Spleen (tissue), 11 donors: ENCODE measurements at regions not wholly inside any gene's neighbourhood (a gene's known extent, or its start where the extent isn't known, plus 50 kb on each side); places are given as distances from the start of the nearest gene placed in this dataset.
"Not testable (repeated sequence)": the region's sequence is repeated elsewhere in the genome, so short reads cannot be mapped to it uniquely, and the experiment has no call there.

ENCODE experiments used
- DNase-seq: peaks from one replicate; pipeline ENCODE4 v3.0.0-alpha.2; 2020
- H3K27ac ChIP-seq, 8 donors: fragments of 200-600 bp; sonication (generic) in 7 of 8; 1 replicate in 4 of 8; 2 replicates in 4 of 8; pipeline versions ENCODE4 v1.5.0 to v1.8.0; 2016 to 2021; ENCODE audit warnings: inconsistent platforms in 4 of 8, mild to moderate bottlenecking in 4 of 8, moderate library complexity in 1 of 8
- H3K27me3 ChIP-seq, 7 donors: fragments of 200-600 bp; sonication (generic) in 6 of 7; replicated peaks in 1 of 7; 1 replicate in 4 of 7; 2 replicates in 3 of 7; pipeline versions ENCODE4 v1.5.0 to v1.8.0; 2016 to 2021; ENCODE audit warnings: inconsistent platforms in 3 of 7, mild to moderate bottlenecking in 1 of 7
- H3K36me3 ChIP-seq, 6 donors: fragments of 200-600 bp; sonication (generic) in 5 of 6; 1 replicate in 4 of 6; 2 replicates in 2 of 6; pipeline versions ENCODE4 v1.5.0 to v1.8.0; 2016 to 2021; ENCODE audit warnings: inconsistent platforms in 2 of 6
- H3K4me1 ChIP-seq, 6 donors: fragments of 200-600 bp; sonication (generic) in 5 of 6; 1 replicate in 3 of 6; 2 replicates in 3 of 6; pipeline versions ENCODE4 v1.5.0 to v1.8.0; 2016 to 2021; ENCODE audit warnings: inconsistent platforms in 3 of 6
- H3K4me3 ChIP-seq, 8 donors: fragments of 200-600 bp; sonication (generic) in 7 of 8; 1 replicate in 4 of 8; 2 replicates in 4 of 8; pipeline versions ENCODE4 v1.5.0 to v1.8.0; 2016 to 2021; ENCODE audit warnings: inconsistent platforms in 4 of 8, mild to moderate bottlenecking in 4 of 8, moderate library complexity in 2 of 8
- H3K9me3 ChIP-seq, 8 donors: fragments of 200-600 bp; sonication (generic) in 7 of 8; 1 replicate in 4 of 8; 2 replicates in 4 of 8; pipeline versions ENCODE4 v1.5.0 to v1.8.0; 2016 to 2021; ENCODE audit warnings: inconsistent platforms in 4 of 8
- POLR2AphosphoS5 ChIP-seq, 3 donors: sonication (generic); formaldehyde crosslinking; IDR thresholded peaks; one replicate each; pipeline ENCODE4 v1.5.1; 2017; ENCODE audit warnings: antibody characterized with exemption in 3 of 3
- WGBS, 5 donors: extraction: QIAGEN DNeasy Blood & Tissue Kit in 3 of 5; methylation state at CpG; one replicate each; pipeline versions ENCODE4 v1.1.5 to v1.1.7; 2013 to 2018; 5-methylcytosine and 5-hydroxymethylcytosine counted together
- intact Hi-C: fragments of 100-400 bp; cut with DNase I; formaldehyde crosslinking; loops from one replicate; pipeline ENCODE4 v1.15.0; 2023; ENCODE audit warnings: low total_unique reads
- donor health status: healthy with polysubstance abuse.
- donor health status: DM: no; HTN: no; CAD: no; lungs with moderate emphysema.
- donor health status: DM: no; HTN: no; CAD: no.
- donor health status: Bipolar disorder and iron deficiency.
- donor health status: healthy.
- donor health status: DM: no; HTN: no; CAD: no.
- donor health status: DM: yes; HTN: yes; CAD: no.

GRCh38 chr9:62822185-62822584, 1632.3 kb downstream of the SPATA31A7 start:
- H3K4me1 ChIP-seq, intact Hi-C loops, H3K27ac ChIP-seq, H3K36me3 ChIP-seq, H3K4me3 ChIP-seq, H3K27me3 ChIP-seq, DNase-seq: not testable (repeated sequence)
- 50 to 60% (median 55%) methylated on average over 3 of the region's 3 CpGs for WGBS, 5 donors
- H3K9me3 ChIP-seq = peaks cover 0 to 22% (median 9%) of the 10 kb centered on the region in 8 donors

GRCh38 chr9:62827957-62828907, 1638.4 kb downstream of the SPATA31A7 start:
- H3K4me1 ChIP-seq, DNase-seq, H3K27ac ChIP-seq, H3K36me3 ChIP-seq, H3K4me3 ChIP-seq, intact Hi-C loops: not testable (repeated sequence)
- peaks cover 0 to 28% (median 4%) of the 10 kb centered on the region in 7 donors for H3K27me3 ChIP-seq
- peaks cover 0 to 16% (median 6%) of the 10 kb centered on the region in 8 donors for H3K9me3 ChIP-seq
- WGBS, 5 donors = 85 to 89% (median 87%) methylated on average over 1 of the region's 2 CpGs

GRCh38 chr9:62830829-62831459, 1641.1 kb downstream of the SPATA31A7 start:
- H3K4me1 ChIP-seq, H3K9me3 ChIP-seq, intact Hi-C loops: not testable (repeated sequence)
- peak overlapping the region in 4 of 8 donors; percentile 2 to 42 (median 18) for H3K4me3 ChIP-seq
- peaks cover 0 to 15% (median 0%) of the 10 kb centered on the region in 6 donors for H3K36me3 ChIP-seq
- peak; percentile 82 for DNase-seq
- H3K27ac ChIP-seq = peak overlapping the region in 4 of 8 donors; percentile 34 to 64 (median 58)
- 18 to 31% (median 28%) methylated on average over 24 to 27 of the region's 27 CpGs for WGBS, 5 donors
- peaks cover 0 to 39% (median 11%) of the 10 kb centered on the region in 7 donors for H3K27me3 ChIP-seq

DNA sequence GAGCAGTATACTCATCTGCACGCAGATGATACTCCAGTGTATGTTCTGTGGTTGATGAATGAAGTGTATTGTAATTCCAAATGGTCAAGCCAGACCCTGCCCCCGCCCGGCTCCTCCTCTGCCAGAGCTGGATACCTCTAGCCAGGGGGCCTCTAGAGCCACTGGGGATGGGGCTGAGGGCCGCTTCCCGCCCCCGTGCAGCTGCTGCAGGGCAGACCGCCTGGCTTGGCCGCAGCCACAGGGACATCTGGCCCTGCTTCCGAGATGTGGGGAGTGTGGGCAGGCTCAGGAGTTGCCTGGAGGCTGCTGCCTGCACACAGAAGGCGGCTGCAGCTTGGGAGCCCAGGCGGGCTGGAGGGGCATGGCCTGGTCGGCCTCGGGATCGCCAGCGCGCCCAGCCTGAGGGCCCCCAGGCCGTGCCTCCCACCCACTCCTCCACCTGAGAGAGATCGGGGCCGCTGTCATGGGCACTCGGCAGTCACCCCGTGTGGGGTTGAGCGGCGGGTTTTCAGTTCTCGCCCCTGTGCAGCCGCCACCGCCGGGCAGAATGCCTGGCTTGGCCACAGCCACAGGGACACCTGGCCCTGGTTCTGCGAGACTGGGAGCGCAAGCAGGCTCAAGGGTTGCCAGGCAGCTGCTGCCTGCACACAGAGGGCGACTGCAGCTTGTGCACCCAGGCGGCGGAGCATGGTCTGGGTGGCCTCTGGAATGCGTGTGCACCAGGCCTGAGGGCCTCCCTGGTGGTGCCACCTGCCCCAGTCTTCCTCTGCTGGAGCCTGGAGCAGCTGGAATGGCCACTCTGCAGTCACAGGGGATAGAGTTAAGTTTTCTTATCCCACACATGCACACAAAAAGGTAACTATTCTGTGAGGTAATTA, 1643.7 kb downstream of the SPATA31A7 start:
- WGBS, 5 donors = 34 to 57% (median 47%) methylated on average over 11 to 24 of the region's 33 CpGs
- H3K4me3 ChIP-seq, H3K9me3 ChIP-seq, intact Hi-C loops, H3K36me3 ChIP-seq, H3K27ac ChIP-seq: not testable (repeated sequence)
- Histone ChIP-seq H3K4me1 (peaks cover 0 to 19% (median 11%) of the 10 kb centered on the region in 6 donors), H3K27me3 (peaks cover 0 to 46% (median 13%) of the 10 kb centered on the region in 7 donors)
- peak; percentile 72 for DNase-seq

- intact Hi-C loops, H3K36me3 ChIP-seq, H3K9me3 ChIP-seq: not testable (repeated sequence)
- Histone ChIP-seq H3K4me3 (peak overlapping the region; percentile 37 to 74 (median 53)), H3K27me3 (peaks cover 0 to 36% (median 13%) of the 10 kb centered on the region in 7 donors), H3K27ac (peak overlapping the region; percentile 61 to 94 (median 80)), H3K4me1 (peaks cover 0 to 16% (median 11%) of the 10 kb centered on the region in 6 donors)
- peak; percentile 90 for DNase-seq
- TF ChIP-seq POLR2AphosphoS5 (IDR thresholded peaks at IDR 0.05) = peak in 1 of 3 donors; percentile 9
- WGBS, 5 donors = 2 to 7% (median 4%) methylated on average over 23 to 45 of the region's 50 CpGs
Observed at GRCh38 chr9:62837254-62837911, 1647.5 kb downstream of the SPATA31A7 start.
